ENCODE measurements at regions not wholly inside any gene's neighbourhood (a gene's known extent, or its start where the extent isn't known, plus 50 kb on each side); places are given as distances from the start of the nearest gene placed in this dataset.

DNA sequence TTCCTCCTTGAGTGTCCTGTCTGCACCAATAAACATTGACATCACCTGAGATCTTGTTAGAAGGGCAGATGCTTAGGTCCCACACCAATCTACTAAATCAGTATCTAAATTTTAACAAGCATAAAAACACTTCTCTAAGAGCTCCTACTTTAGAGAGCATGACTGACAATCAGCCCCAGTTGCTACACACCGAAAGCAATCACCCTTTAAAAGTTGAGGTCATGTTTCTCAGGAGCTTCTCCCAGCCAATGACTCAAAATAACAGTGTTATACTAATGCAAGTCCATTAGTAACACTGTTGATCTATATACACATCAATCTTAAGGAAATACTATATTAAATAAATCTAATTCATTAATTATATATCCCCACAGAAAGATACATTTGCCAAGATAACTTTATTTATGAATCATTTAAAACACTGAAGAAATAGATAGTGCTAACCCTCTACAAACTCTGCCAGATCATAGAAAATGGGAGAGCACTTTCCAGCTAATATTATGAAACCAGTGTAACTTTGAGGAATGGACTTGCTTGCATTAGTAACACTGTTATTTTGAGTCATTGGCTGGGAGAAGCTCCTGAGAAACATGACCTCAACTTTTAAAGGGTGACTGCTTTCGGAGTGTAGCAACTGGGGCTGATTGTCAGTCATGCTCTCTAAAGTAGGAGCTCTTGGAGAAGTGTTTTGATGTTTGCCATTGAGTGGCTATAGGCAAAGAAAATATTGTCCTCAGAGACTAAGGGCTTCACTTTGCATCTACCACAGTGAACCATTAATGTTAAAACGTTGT is 109.8 kb upstream of the HDX start:
- Histone ChIP-seq H3K27me3 (ENCODE audit: insufficient read depth, insufficient read length) (no peaks in the 10 kb centered on the region), H3K4me1 (ENCODE audit: insufficient read depth, insufficient read length) (no peaks in the 10 kb centered on the region), H3K9ac (ENCODE audit: insufficient read length, low read depth) (no peak overlapping the region), H3K4me3 (ENCODE audit: insufficient read length, low read depth) (no peak overlapping the region), H3K36me3 (ENCODE audit: insufficient read depth, insufficient read length, low read length) (no peaks in the 10 kb centered on the region), H3K9me3 (ENCODE audit: insufficient read depth, low read length) (no peaks in the 10 kb centered on the region)
- TF ChIP-seq ZNF274 (IDR thresholded peaks at IDR 0.05; ENCODE audit: low read depth, low read length) (no peak), SUZ12 (IDR thresholded peaks at IDR 0.05; ENCODE audit: extremely low read depth, insufficient read depth, insufficient read length) (no peak), YY1 (IDR thresholded peaks at IDR 0.05; ENCODE audit: insufficient read depth, insufficient read length) (no peak)
- no peak for DNase-seq (ENCODE audit: low read depth, low spot score)

- Histone ChIP-seq H3K4me1 (ENCODE audit: insufficient read depth, insufficient read length) (no peaks in the 10 kb centered on the region), H3K9ac (ENCODE audit: insufficient read length, low read depth) (no peak overlapping the region), H3K4me3 (ENCODE audit: insufficient read length, low read depth) (no peak overlapping the region), H3K9me3 (ENCODE audit: insufficient read depth, low read length) (no peaks in the 10 kb centered on the region), H3K27me3 (ENCODE audit: insufficient read depth, insufficient read length) (no peaks in the 10 kb centered on the region), H3K36me3 (ENCODE audit: insufficient read depth, insufficient read length, low read length) (no peaks in the 10 kb centered on the region)
- DNase-seq (ENCODE audit: low read depth, low spot score), result peak; percentile 13
- TF ChIP-seq ZNF274 (IDR thresholded peaks at IDR 0.05; ENCODE audit: low read depth, low read length) (no peak), SUZ12 (IDR thresholded peaks at IDR 0.05; ENCODE audit: extremely low read depth, insufficient read depth, insufficient read length) (no peak), YY1 (IDR thresholded peaks at IDR 0.05; ENCODE audit: insufficient read depth, insufficient read length) (no peak)
Measured at GRCh38 chrX:84634201-84634782, 132.0 kb upstream of the HDX start.

- no peak overlapping the region for H3K4me3 ChIP-seq (ENCODE audit: insufficient read length, low read depth)
- H3K27me3 ChIP-seq (ENCODE audit: insufficient read depth, insufficient read length), result no peaks in the 10 kb centered on the region
- no peaks in the 10 kb centered on the region for H3K9me3 ChIP-seq (ENCODE audit: insufficient read depth, low read length)
- no peak overlapping the region for H3K9ac ChIP-seq (ENCODE audit: insufficient read length, low read depth)
- TF ChIP-seq ZNF274 (IDR thresholded peaks at IDR 0.05; ENCODE audit: low read depth, low read length) (no peak), YY1 (IDR thresholded peaks at IDR 0.05; ENCODE audit: insufficient read depth, insufficient read length) (no peak), SUZ12 (IDR thresholded peaks at IDR 0.05; ENCODE audit: extremely low read depth, insufficient read depth, insufficient read length) (no peak)
- H3K4me1 ChIP-seq (ENCODE audit: insufficient read depth, insufficient read length), result no peaks in the 10 kb centered on the region
- H3K36me3 ChIP-seq (ENCODE audit: insufficient read depth, insufficient read length, low read length), result no peaks in the 10 kb centered on the region
- DNase-seq (ENCODE audit: low read depth, low spot score), result no peak
Measured at GRCh38 chrX:84666086-84666485, 163.8 kb upstream of the HDX start.

- no peaks in the 10 kb centered on the region for H3K4me1 ChIP-seq (ENCODE audit: insufficient read depth, insufficient read length)
- no peak for DNase-seq (ENCODE audit: low read depth, low spot score)
Measured at GRCh38 chrX:84690228-84690627, 188.0 kb upstream of the HDX start.

DNA sequence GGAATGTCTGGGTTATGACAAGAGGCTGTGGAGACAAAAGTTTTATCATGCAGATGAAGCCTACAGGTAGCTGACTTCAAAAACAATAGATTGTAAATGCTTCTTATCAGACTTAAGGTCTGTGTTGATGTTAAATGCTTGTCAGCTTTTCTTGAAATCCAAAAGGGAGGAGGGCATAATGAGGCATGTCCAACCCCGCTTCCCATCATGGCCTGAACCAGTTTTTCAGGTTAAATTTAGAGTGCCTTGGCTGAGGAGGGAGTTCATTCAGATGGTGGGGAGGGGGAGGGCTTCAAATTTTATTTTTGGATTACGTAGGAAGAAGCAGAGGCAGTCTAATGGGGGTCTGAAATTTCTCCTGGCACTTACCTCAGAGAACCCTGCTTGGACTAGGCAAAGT is 207.7 kb upstream of the HDX start:
- H3K27me3 ChIP-seq (ENCODE audit: insufficient read depth, insufficient read length), result no peaks in the 10 kb centered on the region
- H3K9ac ChIP-seq (ENCODE audit: insufficient read length, low read depth), result no peak overlapping the region
- no peak overlapping the region for H3K4me3 ChIP-seq (ENCODE audit: insufficient read length, low read depth)
- H3K36me3 ChIP-seq (ENCODE audit: insufficient read depth, insufficient read length, low read length), result no peaks in the 10 kb centered on the region
- no peaks in the 10 kb centered on the region for H3K9me3 ChIP-seq (ENCODE audit: insufficient read depth, low read length)
- no peaks in the 10 kb centered on the region for H3K4me1 ChIP-seq (ENCODE audit: insufficient read depth, insufficient read length)
- no peak for DNase-seq (ENCODE audit: low read depth, low spot score)
- TF ChIP-seq YY1 (IDR thresholded peaks at IDR 0.05; ENCODE audit: insufficient read depth, insufficient read length), result no peak
- TF ChIP-seq SUZ12 (IDR thresholded peaks at IDR 0.05; ENCODE audit: extremely low read depth, insufficient read depth, insufficient read length), result no peak
- no peak for TF ChIP-seq ZNF274 (IDR thresholded peaks at IDR 0.05; ENCODE audit: low read depth, low read length)

More at GRCh38 chrX:84690228-84690627, 188.0 kb upstream of the HDX start:
- no peak for TF ChIP-seq ZNF274 (IDR thresholded peaks at IDR 0.05; ENCODE audit: low read depth, low read length)
- no peak for TF ChIP-seq YY1 (IDR thresholded peaks at IDR 0.05; ENCODE audit: insufficient read depth, insufficient read length)
- no peak for TF ChIP-seq SUZ12 (IDR thresholded peaks at IDR 0.05; ENCODE audit: extremely low read depth, insufficient read depth, insufficient read length)
- Histone ChIP-seq H3K27me3 (ENCODE audit: insufficient read depth, insufficient read length) (no peaks in the 10 kb centered on the region), H3K36me3 (ENCODE audit: insufficient read depth, insufficient read length, low read length) (no peaks in the 10 kb centered on the region), H3K9ac (ENCODE audit: insufficient read length, low read depth) (no peak overlapping the region), H3K4me3 (ENCODE audit: insufficient read length, low read depth) (no peak overlapping the region), H3K9me3 (ENCODE audit: insufficient read depth, low read length) (no peaks in the 10 kb centered on the region)

DNA sequence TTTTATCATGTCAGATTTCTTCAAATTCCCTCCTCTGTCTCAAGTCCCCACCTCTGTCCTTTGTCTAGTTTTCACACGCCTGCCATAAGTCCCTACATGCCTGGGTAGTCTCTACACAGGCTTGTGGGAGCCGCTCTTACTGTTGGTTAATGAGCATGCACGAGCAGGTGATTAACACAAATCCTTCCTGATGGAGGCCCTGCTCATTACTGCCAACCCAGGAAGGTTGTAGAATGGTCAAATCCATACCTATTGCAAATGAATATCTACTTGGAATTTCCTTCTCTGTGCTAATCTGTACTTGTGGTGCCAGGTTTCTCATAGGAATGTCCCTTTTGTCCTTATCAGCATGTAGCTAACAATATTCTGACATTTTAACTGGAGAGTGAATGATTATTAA is 208.4 kb upstream of the HDX start:
- H3K4me1 ChIP-seq (ENCODE audit: insufficient read depth, insufficient read length), result no peaks in the 10 kb centered on the region
- no peak for DNase-seq (ENCODE audit: low read depth, low spot score)
- no peaks in the 10 kb centered on the region for H3K36me3 ChIP-seq (ENCODE audit: insufficient read depth, insufficient read length, low read length)
- no peak for TF ChIP-seq SUZ12 (IDR thresholded peaks at IDR 0.05; ENCODE audit: extremely low read depth, insufficient read depth, insufficient read length)
- TF ChIP-seq YY1 (IDR thresholded peaks at IDR 0.05; ENCODE audit: insufficient read depth, insufficient read length), result no peak
- TF ChIP-seq ZNF274 (IDR thresholded peaks at IDR 0.05; ENCODE audit: low read depth, low read length), result no peak
- no peaks in the 10 kb centered on the region for H3K27me3 ChIP-seq (ENCODE audit: insufficient read depth, insufficient read length)
- no peak overlapping the region for H3K4me3 ChIP-seq (ENCODE audit: insufficient read length, low read depth)
- H3K9me3 ChIP-seq (ENCODE audit: insufficient read depth, low read length), result no peaks in the 10 kb centered on the region
- no peak overlapping the region for H3K9ac ChIP-seq (ENCODE audit: insufficient read length, low read depth)

GRCh38 chrX:84712621-84713020 is 210.4 kb upstream of the HDX start:
- H3K27me3 ChIP-seq (ENCODE audit: insufficient read depth, insufficient read length), result no peaks in the 10 kb centered on the region
- DNase-seq (ENCODE audit: low read depth, low spot score), result no peak
- no peak overlapping the region for H3K4me3 ChIP-seq (ENCODE audit: insufficient read length, low read depth)
- H3K9me3 ChIP-seq (ENCODE audit: insufficient read depth, low read length), result no peaks in the 10 kb centered on the region
- no peaks in the 10 kb centered on the region for H3K36me3 ChIP-seq (ENCODE audit: insufficient read depth, insufficient read length, low read length)
- TF ChIP-seq YY1 (IDR thresholded peaks at IDR 0.05; ENCODE audit: insufficient read depth, insufficient read length) (no peak), ZNF274 (IDR thresholded peaks at IDR 0.05; ENCODE audit: low read depth, low read length) (no peak)
- H3K4me1 ChIP-seq (ENCODE audit: insufficient read depth, insufficient read length), result no peaks in the 10 kb centered on the region
- no peak overlapping the region for H3K9ac ChIP-seq (ENCODE audit: insufficient read length, low read depth)

Measured in NT2/D1 (cell line).